SK-N-SH (cell line): ENCODE measurements at regions not wholly inside any gene's neighbourhood (a gene's known extent, or its start where the extent isn't known, plus 50 kb on each side); places are given as distances from the start of the nearest gene placed in this dataset.

Experiments
- CTCF ChIA-PET: fragments of 300-600, 350-600 bp; formaldehyde crosslinking; extraction: SDS; loops from one replicate; lab custom pipeline; 2021; lab: Yijun Ruan, JAX
- POLR2A ChIA-PET: fragments of 350-600 bp; sonication (Branson Sonifier 250); formaldehyde crosslinking; extraction: SDS; loops from one replicate; lab custom pipeline; 2020; ENCODE audit warnings: antibody characterized with exemption, inconsistent platforms; lab: Yijun Ruan, JAX
- DNase-seq: peaks from one replicate; pipeline ENCODE4 v3.0.0; 2012
- H2AFZ ChIP-seq: fragments of 200-600 bp; sonication (generic); 2 replicates; pipeline ENCODE4 v1.8.1; 2016; ENCODE audit warnings: antibody characterized with exemption, mild to moderate bottlenecking, low read depth
- H3F3A ChIP-seq: fragments of 200-600 bp; sonication (generic); replicated peaks from 2 replicates; pipeline ENCODE3; 2016; ENCODE audit warnings: antibody characterized with exemption, mild to moderate bottlenecking; ENCODE audit not compliant: insufficient read depth
- H3K27ac ChIP-seq, 2 experiments: fragments of 200-500 bp in 1 of 2; fragments of 200-600 bp in 1 of 2; sonication (Bioruptor generic) in 1 of 2; sonication (generic), shearing (Covaris generic) in 1 of 2; 2 replicates each; pipeline versions ENCODE4 v1.5.1 to v1.6.1; 2014 to 2016; ENCODE audit warnings: low read depth in 2 of 2, inconsistent platforms in 1 of 2, low read length in 1 of 2, mild to moderate bottlenecking in 1 of 2, mixed read lengths in 1 of 2
- H3K27me3 ChIP-seq: fragments of 200-600 bp; sonication (generic), shearing (Covaris generic); 2 replicates; pipeline ENCODE4 v1.6.1; 2016; ENCODE audit warnings: mixed run types; ENCODE audit not compliant: insufficient read depth
- H3K36me3 ChIP-seq, 2 experiments: fragments of 200-500 bp in 1 of 2; fragments of 200-600 bp in 1 of 2; sonication (Bioruptor generic) in 1 of 2; sonication (generic) in 1 of 2; replicated peaks in 1 of 2; 2 replicates each; pipeline versions ENCODE3 to v1.5.1; 2014 to 2016; ENCODE audit warnings: low read length in 1 of 2, mild to moderate bottlenecking in 1 of 2; ENCODE audit not compliant: insufficient read depth in 2 of 2, control insufficient read depth in 1 of 2
- H3K4me1 ChIP-seq, 2 experiments: fragments of 200-500 bp in 1 of 2; fragments of 200-600 bp in 1 of 2; sonication (Bioruptor generic) in 1 of 2; sonication (generic), shearing (Covaris generic) in 1 of 2; 2 replicates each; pipeline versions ENCODE4 v1.5.1 to v1.6.1; 2014 to 2016; ENCODE audit warnings: low read depth in 1 of 2, low read length in 1 of 2, mixed run types in 1 of 2; ENCODE audit not compliant: insufficient read depth in 2 of 2, control insufficient read depth in 1 of 2
- H3K4me2 ChIP-seq: fragments of 200-600 bp; sonication (generic), shearing (Covaris generic); 2 replicates; pipeline ENCODE4 v1.6.1; 2017; ENCODE audit warnings: mixed run types
- H3K4me3 ChIP-seq, 2 experiments: fragments of 200-500 bp in 1 of 2; fragments of 200-600 bp in 1 of 2; sonication (Bioruptor generic) in 1 of 2; sonication (generic), shearing (Covaris generic) in 1 of 2; 2 replicates each; pipeline versions ENCODE4 v1.5.1 to v1.8.1; 2014 to 2016; ENCODE audit warnings: low read depth in 2 of 2, inconsistent platforms in 1 of 2, low read length in 1 of 2, mild to moderate bottlenecking in 1 of 2, mixed read lengths in 1 of 2, moderate library complexity in 1 of 2
- H3K79me2 ChIP-seq: fragments of 200-600 bp; sonication (generic); 2 replicates; pipeline ENCODE4 v1.8.1; 2017; ENCODE audit warnings: mild to moderate bottlenecking; ENCODE audit not compliant: insufficient read depth
- H3K9ac ChIP-seq: fragments of 200-600 bp; sonication (generic); 2 replicates; pipeline ENCODE4 v1.6.1; 2017; ENCODE audit warnings: mixed run types
- H3K9me2 ChIP-seq: fragments of 200-600 bp; sonication (generic); 2 replicates; pipeline ENCODE4 v1.6.1; 2017; ENCODE audit warnings: mixed run types
- H3K9me3 ChIP-seq: fragments of 200-600 bp; sonication (generic); 2 replicates; pipeline ENCODE4 v1.6.1; 2017; ENCODE audit warnings: mixed run types, mild to moderate bottlenecking, moderate library complexity
- H4K20me1 ChIP-seq: fragments of 200-600 bp; sonication (generic); 2 replicates; pipeline ENCODE4 v1.6.1; 2017; ENCODE audit warnings: mild to moderate bottlenecking, mixed run types; ENCODE audit not compliant: insufficient read depth
- CTCF ChIP-seq: fragments of 200-600 bp; sonication (generic); IDR thresholded peaks from 2 replicates; pipeline ENCODE4 v1.6.1; 2017; ENCODE audit warnings: antibody characterized with exemption, mild to moderate bottlenecking, moderate library complexity
- ELF1 ChIP-seq: IDR thresholded peaks from 2 replicates; pipeline ENCODE4 v1.4.0; 2012
- EP300 ChIP-seq, 2 experiments: IDR thresholded peaks; 2 replicates each; pipeline versions ENCODE4 v1.4.0 to v1.6.1; 2012; ENCODE audit warnings: borderline replicate concordance in 1 of 2, low read depth in 1 of 2, low read length in 1 of 2
- EZH2phosphoT487 ChIP-seq: fragments of 200-600 bp; sonication (generic); IDR thresholded peaks from 2 replicates; pipeline ENCODE4 v1.6.1; 2017; ENCODE audit warnings: low read depth, mixed run types, mild to moderate bottlenecking, antibody characterized with exemption, moderate library complexity, borderline replicate concordance
- FOSL2 ChIP-seq: IDR thresholded peaks from 2 replicates; pipeline ENCODE4 v1.4.0; 2012; ENCODE audit warnings: low read depth, mild to moderate bottlenecking, moderate library complexity, borderline replicate concordance
- FOXJ3 ChIP-seq: sonication (generic); formaldehyde crosslinking; IDR thresholded peaks from 2 replicates; pipeline ENCODE4 v1.5.1; 2020; ENCODE audit warnings: mild to moderate bottlenecking, missing genetic modification reagents
- FOXM1 ChIP-seq: IDR thresholded peaks from 2 replicates; pipeline ENCODE4 v1.4.0; 2012; ENCODE audit warnings: low read depth, mild to moderate bottlenecking
- GABPA ChIP-seq: IDR thresholded peaks from 2 replicates; pipeline ENCODE4 v1.4.0; 2012; ENCODE audit warnings: low read depth, mild to moderate bottlenecking
- GATA2 ChIP-seq: sonication (generic); formaldehyde crosslinking; IDR thresholded peaks from 2 replicates; pipeline ENCODE4 v1.5.0; 2020; ENCODE audit warnings: mild to moderate bottlenecking, missing genetic modification reagents
- IRF3 ChIP-seq: fragments of 150-350 bp; IDR thresholded peaks from 2 replicates; pipeline ENCODE4 v1.6.1; 2016; ENCODE audit warnings: mild to moderate bottlenecking, low read depth, low read length
- MAX ChIP-seq: IDR thresholded peaks from 2 replicates; pipeline ENCODE4 v1.4.0; 2012; ENCODE audit warnings: low read depth
- MEF2A ChIP-seq: IDR thresholded peaks from 2 replicates; pipeline ENCODE4 v1.4.0; 2012; ENCODE audit warnings: low read depth, borderline replicate concordance
- MXI1 ChIP-seq: IDR thresholded peaks from 2 replicates; pipeline ENCODE4 v1.6.1; 2012; ENCODE audit warnings: mild to moderate bottlenecking, low read depth, low read length, improper control_type of control experiment
- NFIC ChIP-seq: IDR thresholded peaks from 2 replicates; pipeline ENCODE4 v1.4.0; 2012; ENCODE audit warnings: borderline replicate concordance
- RAD21 ChIP-seq: IDR thresholded peaks from 2 replicates; pipeline ENCODE4 v1.6.1; 2012; ENCODE audit warnings: mild to moderate bottlenecking, low read length
- RCOR1 ChIP-seq: fragments of 150-350 bp; IDR thresholded peaks from 2 replicates; pipeline ENCODE4 v1.6.1; 2017; ENCODE audit warnings: antibody characterized with exemption, low read length
- RFX5 ChIP-seq: IDR thresholded peaks from 2 replicates; pipeline ENCODE4 v1.6.1; 2012; ENCODE audit warnings: mild to moderate bottlenecking, improper control_type of control experiment, low read length
- RXRA ChIP-seq: IDR thresholded peaks from 2 replicates; pipeline ENCODE4 v1.4.0; 2012; ENCODE audit warnings: low read depth, mild to moderate bottlenecking, borderline replicate concordance
- SIN3A ChIP-seq: IDR thresholded peaks from 2 replicates; pipeline ENCODE4 v1.6.1; 2012; ENCODE audit warnings: low read depth, mild to moderate bottlenecking, low read length, moderate library complexity, borderline replicate concordance
- TAF1 ChIP-seq: IDR thresholded peaks from 2 replicates; pipeline ENCODE4 v1.6.1; 2012; ENCODE audit warnings: low read depth, mild to moderate bottlenecking, low read length, moderate library complexity, borderline replicate concordance
- TCF12 ChIP-seq: IDR thresholded peaks from 2 replicates; pipeline ENCODE4 v1.4.0; 2012
- TEAD4 ChIP-seq: IDR thresholded peaks from 2 replicates; pipeline ENCODE4 v1.4.0; 2012; ENCODE audit warnings: mild to moderate bottlenecking, borderline replicate concordance; ENCODE audit not compliant: insufficient read depth
- YY1 ChIP-seq: IDR thresholded peaks from 2 replicates; pipeline ENCODE4 v1.4.0; 2012; ENCODE audit warnings: low read depth, mild to moderate bottlenecking
- WGBS: methylation state at CpG from one replicate; pipeline ENCODE4 v1.1.6; 2017; ENCODE audit warnings: low lambda C conversion rate; 5-methylcytosine and 5-hydroxymethylcytosine counted together

GRCh38 chr12:126316411-126316810 lies 1251.2 kb downstream of the AACS start:
- Histone ChIP-seq H3K4me3 (no peak overlapping the region), H3K79me2 (no peaks in the 10 kb centered on the region), H3K9me3 (no peaks in the 10 kb centered on the region), H2AFZ (no peak overlapping the region), H3K4me1 (no peaks in the 10 kb centered on the region), H3K27ac (no peak overlapping the region), H3F3A (no peaks in the 10 kb centered on the region), H3K9ac (no peak overlapping the region), H4K20me1 (no peaks in the 10 kb centered on the region), H3K9me2 (no peaks in the 10 kb centered on the region), H3K27me3 (no peaks in the 10 kb centered on the region), H3K36me3 (no peaks in the 10 kb centered on the region), H3K4me2 (no peak overlapping the region)
- no peak for TF ChIP-seq EZH2phosphoT487
- no peak for TF ChIP-seq RFX5
- ChIA-PET POLR2A (no interaction called here), CTCF (no interaction called here)
- WGBS, result 33% methylated on average over 3 of the region's 3 CpGs
- DNase-seq, result no peak

- H4K20me1 ChIP-seq, result no peaks in the 10 kb centered on the region
- peaks cover 0 to 19% of the 10 kb centered on the region in 2 experiments; a peak in 1 of 4 replicates for H3K4me1 ChIP-seq
- peaks cover 20% of the 10 kb centered on the region for H3F3A ChIP-seq
- peak; percentile 6 for DNase-seq
- peak overlapping the region in 1 of 2 experiments; percentile 86; a peak in 2 of 4 replicates for H3K27ac ChIP-seq
- CTCF ChIA-PET, result interaction anchor here (1.2 kb wide), 1 partner anchor 279 kb away, joined by 3 read pairs; no protein-coding TSS in a partner anchor
- H3K79me2 ChIP-seq, result no peaks in the 10 kb centered on the region
- H3K4me3 ChIP-seq, result no peak overlapping the region; a peak in 1 of 4 replicates
- H3K9me2 ChIP-seq, result no peaks in the 10 kb centered on the region
- peak overlapping the region; percentile 8 for H3K4me2 ChIP-seq
- WGBS, result 6% methylated on average over 7 of the region's 7 CpGs
- POLR2A ChIA-PET, result no interaction called here
- H2AFZ ChIP-seq, result no peak overlapping the region
- H3K9ac ChIP-seq, result peak overlapping the region; percentile 28; the same call in 1 of the 2 replicates
- no peaks in the 10 kb centered on the region for H3K27me3 ChIP-seq
- no peaks in the 10 kb centered on the region for H3K36me3 ChIP-seq
- no peaks in the 10 kb centered on the region for H3K9me3 ChIP-seq
- TF ChIP-seq SIN3A (peak; percentile 41), GABPA (no peak), NFIC (peak; percentile 98), TCF12 (peak; percentile 98), CTCF (no peak), YY1 (no peak), MEF2A (peak; percentile 86), TEAD4 (peak; percentile 99), FOSL2 (peak; percentile 94), FOXM1 (peak; percentile 96), EZH2phosphoT487 (no peak), RXRA (peak; percentile 96), IRF3 (no peak), MXI1 (no peak), EP300 (IDR thresholded peaks at IDR 0.05; ENCODE audit: borderline replicate concordance in 1 of 2, low read depth in 1 of 2, low read length in 1 of 2) (peak; percentile 62 to 99), RAD21 (no peak), MAX (peak; percentile 58), TAF1 (peak; percentile 30; the same call in 1 of the 2 replicates), FOXJ3 (CRISPR knock-in tag) (no peak), RCOR1 (no peak), GATA2 (CRISPR knock-in tag) (no peak), ELF1 (peak; percentile 11; the same call in 1 of the 2 replicates)
Measured at GRCh38 chr12:126337556-126338441, 1272.6 kb downstream of the AACS start.
